Caco-2 (cell line): ENCODE measurements at regions not wholly inside any gene's neighbourhood (a gene's known extent, or its start where the extent isn't known, plus 50 kb on each side); places are given as distances from the start of the nearest gene placed in this dataset.

Experiments
- BruUV-seq: library from RNA; stranded (reverse); fragments of 400-500 nt; replicated peaks from 2 replicates; lab custom pipeline; 2021; lab: Mats Ljungman, UMichigan
- CTCF ChIA-PET: fragments of 300-600 bp; sonication (Branson Sonifier 250); formaldehyde crosslinking; loops from one replicate; lab custom pipeline; 2022; ENCODE audit warnings: antibody characterized with exemption; lab: Charles Lee
- POLR2A ChIA-PET: fragments of 300-600 bp; sonication (Branson Sonifier 250); formaldehyde crosslinking; loops from one replicate; lab custom pipeline; 2022; ENCODE audit warnings: antibody characterized with exemption; lab: Charles Lee
- DNase-seq, 2 experiments: peaks; one replicate each; pipeline versions ENCODE4 v3.0.0 to v3.0.0-alpha.2; 2020 to 2022
- H3K27me3 ChIP-seq: replicated peaks from 2 replicates; pipeline ENCODE4 v1.6.0; 2011; ENCODE audit warnings: low read length; ENCODE audit not compliant: control insufficient read depth, insufficient read depth
- H3K36me3 ChIP-seq: 2 replicates; pipeline ENCODE4 v1.5.1; 2011; ENCODE audit warnings: low read length; ENCODE audit not compliant: control insufficient read depth, insufficient read depth
- H3K4me1 ChIP-seq: fragments of 250-450 bp; sonication (Bioruptor Pico); 2 replicates; pipeline ENCODE4 v1.5.1; 2020; ENCODE audit warnings: mild to moderate bottlenecking
- H3K4me3 ChIP-seq: 2 replicates; pipeline ENCODE4 v1.5.1; 2011; ENCODE audit warnings: low read depth, mild to moderate bottlenecking, control low read depth, low read length
- H3K9me3 ChIP-seq: fragments of 250-450 bp; sonication (Bioruptor Pico); 2 replicates; pipeline ENCODE4 v1.5.1; 2020; ENCODE audit warnings: mild to moderate bottlenecking, moderate library complexity
- H3K27ac Mint-ChIP-seq: one replicate; pipeline ENCODE4 v1.8.0; 2022; ENCODE audit warnings: mixed read lengths; ENCODE audit not compliant: unreplicated experiment
- H3K27me3 Mint-ChIP-seq: one replicate; pipeline ENCODE4 v1.8.0; 2022; ENCODE audit warnings: mixed read lengths; ENCODE audit not compliant: insufficient read depth, unreplicated experiment
- H3K36me3 Mint-ChIP-seq: one replicate; pipeline ENCODE4 v1.8.0; 2022; ENCODE audit warnings: mild to moderate bottlenecking, mixed read lengths; ENCODE audit not compliant: insufficient read depth, unreplicated experiment
- H3K4me1 Mint-ChIP-seq: one replicate; pipeline ENCODE4 v1.8.0; 2022; ENCODE audit warnings: low read depth, mixed read lengths; ENCODE audit not compliant: unreplicated experiment
- H3K4me3 Mint-ChIP-seq: one replicate; pipeline ENCODE4 v1.8.0; 2022; ENCODE audit warnings: mild to moderate bottlenecking, moderate library complexity, mixed read lengths; ENCODE audit not compliant: unreplicated experiment
- H3K9me3 Mint-ChIP-seq: one replicate; pipeline ENCODE4 v1.8.0; 2022; ENCODE audit warnings: mixed read lengths; ENCODE audit not compliant: unreplicated experiment
- intact Hi-C: fragments of 100-400 bp; cut with micrococcal nuclease; formaldehyde crosslinking; loops from one replicate; pipeline ENCODE4 v1.10.0; 2022; ENCODE audit not compliant: unreplicated experiment
- TF ChIP-seq, protein P1 (sequence below), 2 experiments: fragments of 200-600 bp in 1 of 2; IDR thresholded peaks; 1 replicate in 1 of 2; 2 replicates in 1 of 2; pipeline versions ENCODE4 v1.5.1 to v1.8.0; 2011 to 2022; ENCODE audit warnings: antibody characterized with exemption in 1 of 2, control low read depth in 1 of 2, inconsistent platforms in 1 of 2, low read depth in 1 of 2, low read length in 1 of 2, mild to moderate bottlenecking in 1 of 2, moderate library complexity in 1 of 2; ENCODE audit not compliant: insufficient read depth in 1 of 2, severe bottlenecking in 1 of 2, unreplicated experiment in 1 of 2

DNA sequence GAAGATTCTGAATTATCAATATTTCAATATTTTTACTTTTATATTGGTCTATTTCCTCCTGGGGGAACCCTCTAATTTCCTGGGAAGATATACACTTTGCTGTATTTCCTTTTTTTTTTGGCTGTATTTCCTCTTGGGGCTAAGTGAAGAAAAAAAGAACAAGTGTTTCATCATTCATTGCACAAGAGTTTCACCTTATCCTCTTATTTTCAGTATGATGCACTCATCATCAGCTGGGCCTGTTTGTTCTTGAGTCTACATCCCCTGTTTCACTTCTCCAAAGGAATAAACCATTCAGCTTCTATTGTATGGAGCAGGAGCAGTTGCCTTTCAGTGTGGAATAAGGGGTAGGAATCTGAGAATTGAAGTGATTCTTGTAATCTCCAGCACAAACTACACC, 210.8 kb downstream of the FAM170A start:
- no TSS peak for BruUV-seq
- peaks cover 2% of the 10 kb centered on the region for H3K27me3 Mint-ChIP-seq
- CTCF ChIA-PET, result interaction anchor here (0.6 kb wide), 1 partner anchor 224 kb away, joined by 3 read pairs; no protein-coding TSS in a partner anchor

DNA sequence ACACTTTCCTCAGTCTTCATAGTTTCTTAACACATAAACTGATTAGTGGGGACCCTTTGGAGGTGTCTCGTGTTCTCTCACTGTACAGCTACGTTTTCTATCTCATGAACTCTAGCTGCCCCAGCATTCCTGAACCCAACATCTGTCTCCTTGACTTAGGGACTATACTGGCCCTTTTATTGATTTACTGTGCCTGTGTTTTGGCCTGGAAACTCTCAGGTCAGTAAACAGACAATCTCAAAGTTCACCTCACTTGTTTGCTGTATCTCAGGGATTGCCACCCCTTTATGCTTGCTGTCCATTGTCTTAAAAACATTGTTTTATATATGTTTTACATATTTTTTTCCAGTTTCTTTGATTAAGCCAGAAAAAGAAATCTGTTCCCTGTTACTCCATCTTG, 222.8 kb downstream of the FAM170A start:
- DNase-seq, result no peak
- no peaks in the 10 kb centered on the region for H3K36me3 Mint-ChIP-seq
- ChIA-PET CTCF (no interaction called here), POLR2A (no interaction called here)
- TF ChIP-seq, protein P1, sequence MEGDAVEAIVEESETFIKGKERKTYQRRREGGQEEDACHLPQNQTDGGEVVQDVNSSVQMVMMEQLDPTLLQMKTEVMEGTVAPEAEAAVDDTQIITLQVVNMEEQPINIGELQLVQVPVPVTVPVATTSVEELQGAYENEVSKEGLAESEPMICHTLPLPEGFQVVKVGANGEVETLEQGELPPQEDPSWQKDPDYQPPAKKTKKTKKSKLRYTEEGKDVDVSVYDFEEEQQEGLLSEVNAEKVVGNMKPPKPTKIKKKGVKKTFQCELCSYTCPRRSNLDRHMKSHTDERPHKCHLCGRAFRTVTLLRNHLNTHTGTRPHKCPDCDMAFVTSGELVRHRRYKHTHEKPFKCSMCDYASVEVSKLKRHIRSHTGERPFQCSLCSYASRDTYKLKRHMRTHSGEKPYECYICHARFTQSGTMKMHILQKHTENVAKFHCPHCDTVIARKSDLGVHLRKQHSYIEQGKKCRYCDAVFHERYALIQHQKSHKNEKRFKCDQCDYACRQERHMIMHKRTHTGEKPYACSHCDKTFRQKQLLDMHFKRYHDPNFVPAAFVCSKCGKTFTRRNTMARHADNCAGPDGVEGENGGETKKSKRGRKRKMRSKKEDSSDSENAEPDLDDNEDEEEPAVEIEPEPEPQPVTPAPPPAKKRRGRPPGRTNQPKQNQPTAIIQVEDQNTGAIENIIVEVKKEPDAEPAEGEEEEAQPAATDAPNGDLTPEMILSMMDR (IDR thresholded peaks at IDR 0.05; ENCODE audit: insufficient read depth in 1 of 2, low read depth in 1 of 2, low read length in 1 of 2, severe bottlenecking in 1 of 2, unreplicated experiment in 1 of 2), result no peak
- H3K36me3 ChIP-seq, result no peaks in the 10 kb centered on the region
- no peak overlapping the region for H3K4me3 Mint-ChIP-seq
- H3K4me1 Mint-ChIP-seq, result no peaks in the 10 kb centered on the region
- no TSS peak for BruUV-seq
- no peaks in the 10 kb centered on the region for H3K9me3 Mint-ChIP-seq
- intact Hi-C loops, result no loop called here
- H3K27ac Mint-ChIP-seq, result no peak overlapping the region
- H3K4me3 ChIP-seq, result no peak overlapping the region
- no peaks in the 10 kb centered on the region for H3K27me3 ChIP-seq
- no peaks in the 10 kb centered on the region for H3K4me1 ChIP-seq
- H3K9me3 ChIP-seq, result no peaks in the 10 kb centered on the region
- H3K27me3 Mint-ChIP-seq, result no peaks in the 10 kb centered on the region

More for the DNA sequence above, 210.8 kb downstream of the FAM170A start:
- POLR2A ChIA-PET, result no interaction called here
- Mint-ChIP-seq H3K36me3 (no peaks in the 10 kb centered on the region), H3K4me1 (no peaks in the 10 kb centered on the region), H3K9me3 (no peaks in the 10 kb centered on the region), H3K4me3 (no peak overlapping the region), H3K27ac (no peak overlapping the region)
- H3K4me1 ChIP-seq, result no peaks in the 10 kb centered on the region
- no peaks in the 10 kb centered on the region for H3K9me3 ChIP-seq
- no peak for DNase-seq
- no peak overlapping the region for H3K4me3 ChIP-seq
- TF ChIP-seq, protein P1 (IDR thresholded peaks at IDR 0.05; ENCODE audit: insufficient read depth in 1 of 2, low read depth in 1 of 2, low read length in 1 of 2, severe bottlenecking in 1 of 2, unreplicated experiment in 1 of 2), result no peak
- no peaks in the 10 kb centered on the region for H3K36me3 ChIP-seq
- intact Hi-C loops, result no loop called here
- H3K27me3 ChIP-seq, result no peaks in the 10 kb centered on the region

DNA sequence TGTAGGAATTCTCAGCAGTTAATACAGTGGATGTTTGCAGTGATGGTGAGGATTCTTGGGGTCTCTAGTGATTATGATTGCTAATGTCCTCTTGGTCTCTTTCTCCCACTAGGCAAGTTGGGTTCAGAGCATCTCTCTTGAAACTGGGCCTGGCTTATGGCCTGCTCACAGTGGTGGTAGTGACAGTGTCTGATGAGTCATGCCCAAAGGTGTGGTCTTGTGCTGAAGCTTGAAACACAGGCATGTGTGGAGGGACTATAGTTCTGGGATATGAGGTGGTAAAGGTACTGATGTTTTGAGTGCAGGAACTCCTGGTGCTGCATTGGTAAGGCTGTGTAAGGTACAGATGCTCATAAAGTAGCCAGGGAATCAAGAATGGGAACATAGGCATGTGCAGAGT, 231.1 kb downstream of the FAM170A start:
- CTCF ChIA-PET, result no interaction called here
- Mint-ChIP-seq H3K9me3 (no peaks in the 10 kb centered on the region), H3K4me1 (no peaks in the 10 kb centered on the region), H3K27ac (no peak overlapping the region), H3K27me3 (no peaks in the 10 kb centered on the region), H3K36me3 (no peaks in the 10 kb centered on the region), H3K4me3 (no peak overlapping the region)
- TF ChIP-seq, protein P1 (IDR thresholded peaks at IDR 0.05; ENCODE audit: insufficient read depth in 1 of 2, low read depth in 1 of 2, low read length in 1 of 2, severe bottlenecking in 1 of 2, unreplicated experiment in 1 of 2), result no peak
- H3K27me3 ChIP-seq, result no peaks in the 10 kb centered on the region
- H3K4me1 ChIP-seq, result no peaks in the 10 kb centered on the region
- no peaks in the 10 kb centered on the region for H3K9me3 ChIP-seq
- intact Hi-C loops, result no loop called here
- BruUV-seq, result no TSS peak
- H3K4me3 ChIP-seq, result no peak overlapping the region
- H3K36me3 ChIP-seq, result no peaks in the 10 kb centered on the region
- DNase-seq, result no peak
- POLR2A ChIA-PET, result no interaction called here
